Mesothelial cell of epicardium (in vitro differentiated cells): ENCODE measurements at regions not wholly inside any gene's neighbourhood (a gene's known extent, or its start where the extent isn't known, plus 50 kb on each side); places are given as distances from the start of the nearest gene placed in this dataset.
A peak's percentile ranks its signal among the peaks of the same experiment; 100 is the strongest.

Experiments used
- DNase-seq, 2 experiments: peaks; one replicate each; pipeline ENCODE4 v3.0.0; 2021; ENCODE audit warnings: low spot score in 2 of 2; ENCODE audit not compliant: unreplicated experiment in 2 of 2
- H3K27ac Mint-ChIP-seq: 2 replicates; pipeline ENCODE4 v1.8.0; 2021; ENCODE audit warnings: mixed read lengths
- H3K27me3 Mint-ChIP-seq: 2 replicates; pipeline ENCODE4 v1.8.0; 2021; ENCODE audit warnings: low read depth, mixed read lengths
- H3K36me3 Mint-ChIP-seq: 2 replicates; pipeline ENCODE4 v1.8.0; 2021; ENCODE audit warnings: mixed read lengths
- H3K4me1 Mint-ChIP-seq: 2 replicates; pipeline ENCODE4 v1.8.0; 2021; ENCODE audit warnings: mixed read lengths
- H3K4me3 Mint-ChIP-seq: 2 replicates; pipeline ENCODE4 v1.8.0; 2021; ENCODE audit warnings: mild to moderate bottlenecking, moderate library complexity, mixed read lengths
- H3K9me3 Mint-ChIP-seq: 2 replicates; pipeline ENCODE4 v1.8.0; 2021; ENCODE audit warnings: mixed read lengths
- CTCF ChIP-seq: fragments of 200-600 bp; sonication (generic); IDR thresholded peaks from one replicate; pipeline ENCODE4 v1.5.0; 2021; ENCODE audit warnings: antibody characterized with exemption; ENCODE audit not compliant: unreplicated experiment

- Mint-ChIP-seq H3K27ac (no peak overlapping the region), H3K36me3 (no peaks in the 10 kb centered on the region), H3K4me1 (peaks cover 37% of the 10 kb centered on the region), H3K9me3 (no peaks in the 10 kb centered on the region), H3K27me3 (no peaks in the 10 kb centered on the region), H3K4me3 (no peak overlapping the region)
- TF ChIP-seq CTCF = no peak
- no peak for DNase-seq
Measured at GRCh38 chr11:122271745-122272144, 155.7 kb upstream of the BLID start.

- TF ChIP-seq CTCF = no peak
- H3K36me3 Mint-ChIP-seq = no peaks in the 10 kb centered on the region
- no peak overlapping the region for H3K4me3 Mint-ChIP-seq
- no peak for DNase-seq
- H3K4me1 Mint-ChIP-seq = peaks cover 38% of the 10 kb centered on the region
- H3K9me3 Mint-ChIP-seq = no peaks in the 10 kb centered on the region
- H3K27ac Mint-ChIP-seq = no peak overlapping the region
- no peaks in the 10 kb centered on the region for H3K27me3 Mint-ChIP-seq
Measured at GRCh38 chr11:122271137-122271536, 155.1 kb upstream of the BLID start.

- peaks cover 37% of the 10 kb centered on the region for H3K4me1 Mint-ChIP-seq
- TF ChIP-seq CTCF = no peak
- peak overlapping the region; percentile 52 for H3K27ac Mint-ChIP-seq
- no peaks in the 10 kb centered on the region for H3K27me3 Mint-ChIP-seq
- H3K36me3 Mint-ChIP-seq = no peaks in the 10 kb centered on the region
- H3K4me3 Mint-ChIP-seq = no peak overlapping the region
- H3K9me3 Mint-ChIP-seq = no peaks in the 10 kb centered on the region
- DNase-seq = no peak
Measured at GRCh38 chr11:122270535-122270934, 154.5 kb upstream of the BLID start.

GRCh38 chr11:122269824-122270223 lies 153.8 kb upstream of the BLID start:
- DNase-seq = no peak
- Mint-ChIP-seq H3K4me1 (peaks cover 37% of the 10 kb centered on the region), H3K36me3 (no peaks in the 10 kb centered on the region), H3K4me3 (no peak overlapping the region), H3K27me3 (no peaks in the 10 kb centered on the region), H3K27ac (no peak overlapping the region), H3K9me3 (no peaks in the 10 kb centered on the region)
- no peak for TF ChIP-seq CTCF

- no peak for DNase-seq
- H3K4me1 Mint-ChIP-seq = peaks cover 31% of the 10 kb centered on the region
- no peak overlapping the region for H3K27ac Mint-ChIP-seq
- H3K27me3 Mint-ChIP-seq = no peaks in the 10 kb centered on the region
- TF ChIP-seq CTCF = no peak
- H3K4me3 Mint-ChIP-seq = no peak overlapping the region
- peaks cover 7% of the 10 kb centered on the region for H3K9me3 Mint-ChIP-seq
- no peaks in the 10 kb centered on the region for H3K36me3 Mint-ChIP-seq
Measured at GRCh38 chr11:122268601-122269130, 152.7 kb upstream of the BLID start.

- H3K27me3 Mint-ChIP-seq = no peaks in the 10 kb centered on the region
- DNase-seq = no peak
- H3K36me3 Mint-ChIP-seq = no peaks in the 10 kb centered on the region
- H3K27ac Mint-ChIP-seq = no peak overlapping the region
- H3K9me3 Mint-ChIP-seq = peaks cover 7% of the 10 kb centered on the region
- no peak for TF ChIP-seq CTCF
- H3K4me1 Mint-ChIP-seq = peaks cover 31% of the 10 kb centered on the region
- H3K4me3 Mint-ChIP-seq = no peak overlapping the region
Measured at GRCh38 chr11:122267602-122268001, 151.6 kb upstream of the BLID start.
